Stimulated activated naive CD8-positive, alpha-beta T cell treated with anti-CD3 and anti-CD28 coated beads, Interleukin-15, amount 100 ng/mL, for 72 hours (primary cell): ENCODE measurements at regions not wholly inside any gene's neighbourhood (a gene's known extent, or its start where the extent isn't known, plus 50 kb on each side); places are given as distances from the start of the nearest gene placed in this dataset.

Source experiments
- ATAC-seq: fragments of 150-1000 bp; cut with Tn5 transposase; 2 replicates; pipeline ENCODE4 v1.10.0; 2021; ENCODE audit warnings: mild to moderate bottlenecking, moderate library complexity
- DNase-seq, 2 donors: peaks; one replicate each; pipeline ENCODE4 v3.0.0; 2021 to 2022
- H3K27ac Mint-ChIP-seq, 2 donors: one replicate each; pipeline ENCODE4 v1.8.0; 2022; ENCODE audit warnings: mild to moderate bottlenecking in 2 of 2, mixed read lengths in 2 of 2, moderate library complexity in 2 of 2
- H3K27me3 Mint-ChIP-seq: one replicate; pipeline ENCODE4 v1.8.0; 2022; ENCODE audit warnings: mixed read lengths
- H3K4me1 Mint-ChIP-seq: one replicate; pipeline ENCODE4 v1.8.0; 2022; ENCODE audit warnings: mild to moderate bottlenecking, mixed read lengths
- H3K4me3 Mint-ChIP-seq, 2 donors: one replicate each; pipeline ENCODE4 v1.8.0; 2022; ENCODE audit warnings: mild to moderate bottlenecking in 2 of 2, mixed read lengths in 2 of 2, moderate library complexity in 1 of 2
- H3K9me3 Mint-ChIP-seq, 2 donors: one replicate each; pipeline ENCODE4 v1.8.0; 2022; ENCODE audit warnings: mixed read lengths in 2 of 2

GRCh38 chr13:22332416-22332815, 661.5 kb downstream of the FGF9 start:
- Mint-ChIP-seq H3K27me3 (no peaks in the 10 kb centered on the region), H3K9me3 (peaks cover 7 to 8% of the 10 kb centered on the region in 2 donors), H3K4me1 (no peaks in the 10 kb centered on the region), H3K4me3 (no peak overlapping the region), H3K27ac (no peak overlapping the region)
- ATAC-seq (no peak), DNase-seq (no peak)

GRCh38 chr13:22336460-22336859, 665.6 kb downstream of the FGF9 start:
- DNase-seq = no peak
- no peak for ATAC-seq
- no peak overlapping the region for H3K4me3 Mint-ChIP-seq
- no peaks in the 10 kb centered on the region for H3K4me1 Mint-ChIP-seq
- no peak overlapping the region for H3K27ac Mint-ChIP-seq
- H3K27me3 Mint-ChIP-seq = no peaks in the 10 kb centered on the region
- peaks cover 13 to 14% of the 10 kb centered on the region in 2 donors for H3K9me3 Mint-ChIP-seq

GRCh38 chr13:22357132-22357531, 686.3 kb downstream of the FGF9 start:
- H3K4me3 Mint-ChIP-seq = no peak overlapping the region
- no peak for DNase-seq
- ATAC-seq = peak; percentile 40
- no peak overlapping the region for H3K27ac Mint-ChIP-seq
- peaks cover 7% of the 10 kb centered on the region for H3K4me1 Mint-ChIP-seq
- no peaks in the 10 kb centered on the region for H3K27me3 Mint-ChIP-seq
- peaks cover 5 to 6% of the 10 kb centered on the region in 2 donors for H3K9me3 Mint-ChIP-seq

- no peak for ATAC-seq
- H3K4me3 Mint-ChIP-seq = no peak overlapping the region
- no peak for DNase-seq
- H3K27me3 Mint-ChIP-seq = no peaks in the 10 kb centered on the region
- H3K9me3 Mint-ChIP-seq = peaks cover 0 to 25% of the 10 kb centered on the region in 2 donors
- H3K27ac Mint-ChIP-seq = no peak overlapping the region
- H3K4me1 Mint-ChIP-seq = no peaks in the 10 kb centered on the region
Observed at GRCh38 chr13:22369090-22369489, 698.2 kb downstream of the FGF9 start.

GRCh38 chr13:22369840-22370239, 699.0 kb downstream of the FGF9 start:
- Mint-ChIP-seq H3K27ac (no peak overlapping the region), H3K27me3 (no peaks in the 10 kb centered on the region), H3K9me3 (peaks cover 0 to 22% of the 10 kb centered on the region in 2 donors), H3K4me3 (no peak overlapping the region), H3K4me1 (no peaks in the 10 kb centered on the region)
- DNase-seq (no peak), ATAC-seq (no peak)

GRCh38 chr13:22372261-22372660, 701.4 kb downstream of the FGF9 start:
- no peak for DNase-seq
- no peak for ATAC-seq
- H3K9me3 Mint-ChIP-seq = peaks cover 0 to 32% of the 10 kb centered on the region in 2 donors
- H3K4me1 Mint-ChIP-seq = no peaks in the 10 kb centered on the region
- H3K4me3 Mint-ChIP-seq = no peak overlapping the region
- H3K27me3 Mint-ChIP-seq = no peaks in the 10 kb centered on the region
- no peak overlapping the region for H3K27ac Mint-ChIP-seq

GRCh38 chr13:22375151-22375550, 704.3 kb downstream of the FGF9 start:
- DNase-seq (no peak), ATAC-seq (no peak)
- Mint-ChIP-seq H3K4me3 (no peak overlapping the region), H3K27me3 (no peaks in the 10 kb centered on the region), H3K4me1 (no peaks in the 10 kb centered on the region), H3K9me3 (peaks cover 10 to 52% of the 10 kb centered on the region in 2 donors), H3K27ac (peak overlapping the region in 1 of 2 donors; percentile 13)

GRCh38 chr13:22387899-22388298, 717.0 kb downstream of the FGF9 start:
- DNase-seq (no peak), ATAC-seq (no peak)
- no peak overlapping the region for H3K4me3 Mint-ChIP-seq
- no peaks in the 10 kb centered on the region for H3K9me3 Mint-ChIP-seq
- H3K27ac Mint-ChIP-seq = no peak overlapping the region
- no peaks in the 10 kb centered on the region for H3K4me1 Mint-ChIP-seq
- H3K27me3 Mint-ChIP-seq = peaks cover 12% of the 10 kb centered on the region

- Mint-ChIP-seq H3K27ac (no peak overlapping the region), H3K4me1 (no peaks in the 10 kb centered on the region), H3K9me3 (no peaks in the 10 kb centered on the region), H3K4me3 (no peak overlapping the region), H3K27me3 (no peaks in the 10 kb centered on the region)
- no peak for DNase-seq
- ATAC-seq = no peak
Observed at GRCh38 chr13:22399801-22400420, 729.0 kb downstream of the FGF9 start.

GRCh38 chr13:22402682-22403081, 731.8 kb downstream of the FGF9 start:
- no peak overlapping the region for H3K27ac Mint-ChIP-seq
- no peak for DNase-seq
- ATAC-seq = no peak
- H3K27me3 Mint-ChIP-seq = no peaks in the 10 kb centered on the region
- H3K4me3 Mint-ChIP-seq = no peak overlapping the region
- H3K4me1 Mint-ChIP-seq = no peaks in the 10 kb centered on the region
- no peaks in the 10 kb centered on the region for H3K9me3 Mint-ChIP-seq

GRCh38 chr13:22403144-22403543, 732.3 kb downstream of the FGF9 start:
- H3K4me3 Mint-ChIP-seq = no peak overlapping the region
- no peak for ATAC-seq
- no peaks in the 10 kb centered on the region for H3K4me1 Mint-ChIP-seq

GRCh38 chr13:22405891-22406290, 735.0 kb downstream of the FGF9 start:
- Mint-ChIP-seq H3K27me3 (no peaks in the 10 kb centered on the region), H3K4me1 (no peaks in the 10 kb centered on the region), H3K27ac (no peak overlapping the region), H3K4me3 (no peak overlapping the region), H3K9me3 (peaks cover 5 to 6% of the 10 kb centered on the region in 2 donors)
- DNase-seq = no peak
- no peak for ATAC-seq

More at GRCh38 chr13:22403144-22403543, 732.3 kb downstream of the FGF9 start:
- H3K27ac Mint-ChIP-seq = no peak overlapping the region
- H3K9me3 Mint-ChIP-seq = no peaks in the 10 kb centered on the region
- DNase-seq = no peak
- H3K27me3 Mint-ChIP-seq = no peaks in the 10 kb centered on the region

GRCh38 chr13:22412452-22412851, 741.6 kb downstream of the FGF9 start:
- H3K27ac Mint-ChIP-seq = no peak overlapping the region
- no peak for ATAC-seq
- no peak overlapping the region for H3K4me3 Mint-ChIP-seq

GRCh38 chr13:22422023-22422422, 751.1 kb downstream of the FGF9 start:
- no peaks in the 10 kb centered on the region for H3K27me3 Mint-ChIP-seq
- peaks cover 7 to 10% of the 10 kb centered on the region in 2 donors for H3K9me3 Mint-ChIP-seq
- no peak for ATAC-seq

More at GRCh38 chr13:22412452-22412851, 741.6 kb downstream of the FGF9 start:
- DNase-seq = no peak
- no peaks in the 10 kb centered on the region for H3K27me3 Mint-ChIP-seq
- H3K9me3 Mint-ChIP-seq = peaks cover 29% of the 10 kb centered on the region in 2 donors
- no peaks in the 10 kb centered on the region for H3K4me1 Mint-ChIP-seq

GRCh38 chr13:22422712-22423111, 751.8 kb downstream of the FGF9 start:
- Mint-ChIP-seq H3K9me3 (peaks cover 7 to 10% of the 10 kb centered on the region in 2 donors), H3K27me3 (no peaks in the 10 kb centered on the region), H3K27ac (no peak overlapping the region), H3K4me3 (no peak overlapping the region), H3K4me1 (no peaks in the 10 kb centered on the region)
- DNase-seq (no peak), ATAC-seq (no peak)

More at GRCh38 chr13:22422023-22422422, 751.1 kb downstream of the FGF9 start:
- no peak overlapping the region for H3K4me3 Mint-ChIP-seq
- no peak overlapping the region for H3K27ac Mint-ChIP-seq
- DNase-seq = no peak
- H3K4me1 Mint-ChIP-seq = no peaks in the 10 kb centered on the region

- Mint-ChIP-seq H3K4me3 (no peak overlapping the region), H3K4me1 (no peaks in the 10 kb centered on the region), H3K27me3 (no peaks in the 10 kb centered on the region), H3K27ac (no peak overlapping the region), H3K9me3 (peaks cover 7 to 10% of the 10 kb centered on the region in 2 donors)
- no peak for ATAC-seq
- no peak for DNase-seq
Observed at GRCh38 chr13:22423261-22423660, 752.4 kb downstream of the FGF9 start.

GRCh38 chr13:22425087-22425486, 754.2 kb downstream of the FGF9 start:
- no peak for DNase-seq
- Mint-ChIP-seq H3K27ac (no peak overlapping the region), H3K4me3 (no peak overlapping the region), H3K27me3 (no peaks in the 10 kb centered on the region), H3K9me3 (peaks cover 1 to 7% of the 10 kb centered on the region in 2 donors), H3K4me1 (no peaks in the 10 kb centered on the region)
- no peak for ATAC-seq
